Gastroesophageal sphincter (tissue), 4 donors: ENCODE measurements at regions not wholly inside any gene's neighbourhood (a gene's known extent, or its start where the extent isn't known, plus 50 kb on each side); places are given as distances from the start of the nearest gene placed in this dataset.

Experiments used
- ATAC-seq: fragments of 150-250 bp; one replicate; pipeline ENCODE4 v1.9.1; 2016; ENCODE audit warnings: mild to moderate bottlenecking, moderate library complexity
- H3K27ac ChIP-seq, 4 donors: fragments of 200-600 bp; sonication (generic) in 3 of 4; 1 replicate in 3 of 4; 2 replicates in 1 of 4; pipeline ENCODE4 v1.5.1; 2016 to 2019
- H3K27me3 ChIP-seq: fragments of 200-600 bp; sonication (generic); one replicate; pipeline ENCODE4 v1.5.1; 2019
- H3K36me3 ChIP-seq, 2 donors: fragments of 200-600 bp; sonication (generic); one replicate each; pipeline ENCODE4 v1.5.1; 2019; ENCODE audit warnings: control low read depth in 1 of 2
- H3K4me1 ChIP-seq, 3 donors: fragments of 200-600 bp; sonication (generic); 1 replicate in 2 of 3; 2 replicates in 1 of 3; pipeline ENCODE4 v1.5.1; 2016 to 2019; ENCODE audit warnings: control low read depth in 2 of 3
- H3K4me3 ChIP-seq, 2 donors: fragments of 200-600 bp; sonication (generic); one replicate each; pipeline ENCODE4 v1.5.1; 2019; ENCODE audit warnings: mild to moderate bottlenecking in 1 of 2, moderate library complexity in 1 of 2
- H3K9me3 ChIP-seq, 3 donors: fragments of 200-600 bp; sonication (generic); one replicate each; pipeline ENCODE4 v1.5.1; 2017 to 2019; ENCODE audit warnings: control low read depth in 2 of 3
- EP300 ChIP-seq: sonication (generic); formaldehyde crosslinking; IDR thresholded peaks from one replicate; pipeline ENCODE4 v1.6.1; 2017; ENCODE audit warnings: antibody characterized with exemption, mild to moderate bottlenecking
- POLR2A ChIP-seq, 2 donors: fragments of 450-650 bp; IDR thresholded peaks; one replicate each; pipeline ENCODE4 v1.6.1; 2017; ENCODE audit warnings: antibody characterized with exemption in 2 of 2, mild to moderate bottlenecking in 2 of 2, moderate library complexity in 1 of 2
- POLR2AphosphoS5 ChIP-seq: sonication (generic); formaldehyde crosslinking; IDR thresholded peaks from one replicate; pipeline ENCODE4 v1.6.1; 2017; ENCODE audit warnings: antibody characterized with exemption
- WGBS, 2 donors: methylation state at CpG; one replicate each; pipeline ENCODE4 v1.1.5; 2018; ENCODE audit warnings: low coverage in 1 of 2; 5-methylcytosine and 5-hydroxymethylcytosine counted together
- TF ChIP-seq, protein P1 (sequence below), 4 experiments: fragments of 200-600 bp in 2 of 4; fragments of 450-650 bp in 2 of 4; sonication (generic) in 1 of 4; IDR thresholded peaks; one replicate each; pipeline ENCODE4 v1.5.1; 2017 to 2019; ENCODE audit warnings: antibody characterized with exemption in 4 of 4, mild to moderate bottlenecking in 2 of 4, moderate library complexity in 2 of 4

DNA sequence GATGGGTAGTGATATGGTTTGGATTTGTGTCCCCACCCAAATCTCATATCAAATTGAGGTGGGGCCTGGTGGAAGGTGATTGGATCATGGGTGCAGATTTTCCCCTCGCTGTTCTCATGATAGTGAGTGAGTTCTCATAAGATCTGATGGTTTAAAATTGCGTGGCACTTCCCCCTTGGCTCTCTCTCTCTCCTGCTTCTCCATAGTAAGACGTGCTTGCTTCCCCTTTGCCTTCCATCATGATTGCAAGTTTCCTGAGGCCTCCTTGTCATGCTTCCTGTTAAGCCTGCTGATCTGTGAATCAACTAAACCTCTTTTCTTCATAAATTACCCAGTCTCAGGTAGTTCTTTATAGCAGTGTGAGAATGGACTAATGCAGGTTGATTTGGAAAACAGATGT lies 223.2 kb upstream of the APCDD1 start:
- Histone ChIP-seq H3K4me1 (peaks cover 3 to 25% (median 4%) of the 10 kb centered on the region in 3 donors), H3K27me3 (no peaks in the 10 kb centered on the region), H3K4me3 (no peak overlapping the region), H3K36me3 (no peaks in the 10 kb centered on the region), H3K27ac (no peak overlapping the region), H3K9me3 (peaks cover 0 to 8% (median 0%) of the 10 kb centered on the region in 3 donors)
- ATAC-seq, result no peak
- TF ChIP-seq POLR2AphosphoS5 (no peak), POLR2A (IDR thresholded peaks at IDR 0.05) (no peak), EP300 (no peak)
- TF ChIP-seq, protein P1, sequence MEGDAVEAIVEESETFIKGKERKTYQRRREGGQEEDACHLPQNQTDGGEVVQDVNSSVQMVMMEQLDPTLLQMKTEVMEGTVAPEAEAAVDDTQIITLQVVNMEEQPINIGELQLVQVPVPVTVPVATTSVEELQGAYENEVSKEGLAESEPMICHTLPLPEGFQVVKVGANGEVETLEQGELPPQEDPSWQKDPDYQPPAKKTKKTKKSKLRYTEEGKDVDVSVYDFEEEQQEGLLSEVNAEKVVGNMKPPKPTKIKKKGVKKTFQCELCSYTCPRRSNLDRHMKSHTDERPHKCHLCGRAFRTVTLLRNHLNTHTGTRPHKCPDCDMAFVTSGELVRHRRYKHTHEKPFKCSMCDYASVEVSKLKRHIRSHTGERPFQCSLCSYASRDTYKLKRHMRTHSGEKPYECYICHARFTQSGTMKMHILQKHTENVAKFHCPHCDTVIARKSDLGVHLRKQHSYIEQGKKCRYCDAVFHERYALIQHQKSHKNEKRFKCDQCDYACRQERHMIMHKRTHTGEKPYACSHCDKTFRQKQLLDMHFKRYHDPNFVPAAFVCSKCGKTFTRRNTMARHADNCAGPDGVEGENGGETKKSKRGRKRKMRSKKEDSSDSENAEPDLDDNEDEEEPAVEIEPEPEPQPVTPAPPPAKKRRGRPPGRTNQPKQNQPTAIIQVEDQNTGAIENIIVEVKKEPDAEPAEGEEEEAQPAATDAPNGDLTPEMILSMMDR (IDR thresholded peaks at IDR 0.05), result no peak
- 64 to 70% methylated on average over 3 of the region's 3 CpGs for WGBS, 2 donors

DNA sequence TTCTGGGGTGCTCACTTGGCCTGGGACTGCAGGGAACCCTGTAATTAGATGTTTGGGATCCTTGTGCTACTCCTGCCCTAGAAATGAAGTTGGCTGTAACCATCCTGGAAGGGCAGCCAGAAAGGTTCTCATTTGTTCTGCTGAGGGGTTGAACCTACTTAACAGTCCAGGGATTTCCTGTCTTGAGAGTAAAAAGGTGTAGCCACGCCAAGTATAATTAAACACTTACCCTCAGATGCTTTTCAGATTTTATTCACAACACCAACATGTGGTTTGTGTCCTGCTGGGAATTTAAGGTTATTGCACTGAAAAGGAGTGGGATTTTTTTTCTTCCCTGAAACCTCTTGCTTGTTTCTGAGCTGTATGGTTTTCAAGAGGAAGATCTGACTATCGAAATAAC lies 222.4 kb upstream of the APCDD1 start:
- TF ChIP-seq, protein P1 (IDR thresholded peaks at IDR 0.05), result peak in 1 of 4 experiments; percentile 37
- TF ChIP-seq POLR2AphosphoS5 (peak; percentile 44), POLR2A (IDR thresholded peaks at IDR 0.05) (no peak)
- no peaks in the 10 kb centered on the region for H3K27me3 ChIP-seq
- WGBS, 2 donors, result 39 to 71% methylated on average over 1 to 2 of the region's 2 CpGs
- no peaks in the 10 kb centered on the region for H3K36me3 ChIP-seq
- ATAC-seq, result no peak
- H3K9me3 ChIP-seq, result peaks cover 0 to 8% (median 0%) of the 10 kb centered on the region in 3 donors
- H3K27ac ChIP-seq, result no peak overlapping the region
- H3K4me1 ChIP-seq, result peaks cover 3 to 25% (median 4%) of the 10 kb centered on the region in 3 donors
- no peak overlapping the region for H3K4me3 ChIP-seq

DNA sequence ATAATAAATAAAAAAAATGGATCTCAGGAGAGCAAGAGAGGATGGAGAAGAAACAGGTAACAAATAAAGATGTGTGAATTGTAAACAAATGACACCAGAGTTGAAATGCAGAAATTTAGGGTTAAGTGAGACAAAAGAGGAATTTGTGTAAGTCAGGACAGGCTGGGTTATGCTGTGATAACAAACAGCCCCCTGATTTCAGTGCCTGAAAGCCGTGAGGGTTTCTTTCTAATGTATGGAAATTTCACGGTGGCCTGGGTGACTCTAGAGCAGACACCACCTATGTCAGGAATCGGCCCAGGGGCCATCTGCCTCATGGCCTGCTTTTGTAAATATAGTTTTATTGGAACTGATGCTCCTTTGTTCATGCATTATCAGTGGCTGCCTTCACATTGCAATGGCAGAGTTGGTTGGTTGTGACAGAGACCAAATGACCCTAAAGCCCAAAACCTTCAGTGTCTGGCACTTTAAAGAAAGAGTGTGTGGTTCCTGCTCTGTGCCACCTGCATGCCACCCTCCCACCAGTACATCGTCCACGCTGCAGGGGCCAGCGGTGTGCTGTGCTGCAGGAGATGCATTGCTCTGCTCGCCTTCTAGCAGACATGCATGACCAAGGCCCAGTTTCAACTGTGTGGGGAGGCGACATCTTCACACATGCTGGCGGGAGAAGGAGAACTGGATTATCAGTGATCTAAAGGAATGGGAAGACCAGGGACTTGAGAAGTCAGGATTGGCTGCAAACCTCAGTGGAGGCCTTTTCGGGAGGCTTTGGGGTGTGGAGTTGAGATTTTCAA lies 221.2 kb upstream of the APCDD1 start:
- no peak for TF ChIP-seq POLR2A (IDR thresholded peaks at IDR 0.05)
- TF ChIP-seq POLR2AphosphoS5, result no peak
- TF ChIP-seq, protein P1 (IDR thresholded peaks at IDR 0.05), result no peak
- no peak for TF ChIP-seq EP300
- H3K27me3 ChIP-seq, result no peaks in the 10 kb centered on the region
- no peaks in the 10 kb centered on the region for H3K36me3 ChIP-seq
- no peak overlapping the region for H3K4me3 ChIP-seq
- H3K4me1 ChIP-seq, result peaks cover 3 to 22% (median 4%) of the 10 kb centered on the region in 3 donors
- ATAC-seq, result no peak
- no peak overlapping the region for H3K27ac ChIP-seq
- peaks cover 0 to 8% (median 0%) of the 10 kb centered on the region in 3 donors for H3K9me3 ChIP-seq
- 20 to 79% methylated on average over 1 to 5 of the region's 10 CpGs for WGBS, 2 donors

DNA sequence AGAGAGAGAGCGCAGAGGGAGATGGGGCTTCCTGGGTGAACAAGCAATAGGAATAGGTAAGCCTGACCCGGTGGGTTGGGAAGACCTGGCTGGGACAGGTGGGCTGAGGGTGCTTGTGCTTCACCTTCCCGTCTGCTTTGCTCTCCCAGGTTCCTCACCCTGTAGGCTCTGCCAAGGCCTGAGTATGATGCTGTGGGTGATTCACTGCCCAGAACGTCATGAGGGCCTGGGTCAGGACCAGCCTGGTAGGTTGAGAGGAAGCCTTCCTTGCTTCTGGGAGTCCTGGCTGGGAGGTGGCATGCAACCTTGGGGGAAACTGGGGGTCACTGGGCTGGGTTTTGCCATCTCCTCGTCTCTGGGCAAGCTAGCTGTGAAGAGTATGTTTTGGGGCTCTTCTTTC lies 220.2 kb upstream of the APCDD1 start:
- 77 to 94% methylated on average over 2 to 4 of the region's 5 CpGs for WGBS, 2 donors
- peak overlapping the region in 2 of 4 donors; percentile 50 to 60 for H3K27ac ChIP-seq

More for the DNA sequence above, 220.2 kb upstream of the APCDD1 start:
- peaks cover 3 to 26% (median 9%) of the 10 kb centered on the region in 3 donors for H3K4me1 ChIP-seq
- TF ChIP-seq EP300 (no peak), POLR2AphosphoS5 (no peak), POLR2A (IDR thresholded peaks at IDR 0.05) (no peak)
- TF ChIP-seq, protein P1 (IDR thresholded peaks at IDR 0.05), result no peak
- peaks cover 0 to 8% (median 0%) of the 10 kb centered on the region in 3 donors for H3K9me3 ChIP-seq
- no peak overlapping the region for H3K4me3 ChIP-seq
- H3K36me3 ChIP-seq, result no peaks in the 10 kb centered on the region
- ATAC-seq, result no peak
- H3K27me3 ChIP-seq, result no peaks in the 10 kb centered on the region
